Vagina (tissue), 2 donors: ENCODE measurements at regions not wholly inside any gene's neighbourhood (a gene's known extent, or its start where the extent isn't known, plus 50 kb on each side); places are given as distances from the start of the nearest gene placed in this dataset. TPM values are rescaled to one million over a fixed set of nuclear protein-coding genes. Genes with fewer than 3 reads are reported as not detected.

Source experiments
- DNase-seq, 2 donors: peaks; one replicate each; pipeline ENCODE4 v3.0.0-alpha.2; 2017; ENCODE audit errors: extremely low spot score in 2 of 2
- H3K27ac ChIP-seq: fragments of 200-600 bp; sonication (generic); one replicate; pipeline ENCODE4 v1.5.1; 2019
- H3K27me3 ChIP-seq: fragments of 200-600 bp; sonication (generic); one replicate; pipeline ENCODE4 v1.5.1; 2019
- H3K36me3 ChIP-seq, 2 donors: fragments of 200-600 bp; sonication (generic); one replicate each; pipeline ENCODE4 v1.5.1; 2017 to 2019
- H3K4me1 ChIP-seq: fragments of 200-600 bp; sonication (generic); one replicate; pipeline ENCODE4 v1.5.1; 2019
- H3K4me3 ChIP-seq, 2 donors: fragments of 200-600 bp; sonication (generic); 1 replicate in 1 of 2; 2 replicates in 1 of 2; pipeline ENCODE4 v1.5.1; 2016 to 2019
- H3K9me3 ChIP-seq: fragments of 200-600 bp; sonication (generic); one replicate; pipeline ENCODE4 v1.5.1; 2019
- CTCF ChIP-seq, 3 experiments: fragments of 450-650 bp in 2 of 3; fragments of 200-600 bp in 1 of 3; sonication (generic) in 1 of 3; IDR thresholded peaks; one replicate each; pipeline ENCODE4 v1.5.1; 2017 to 2019; ENCODE audit warnings: antibody characterized with exemption in 3 of 3, mild to moderate bottlenecking in 2 of 3, moderate library complexity in 2 of 3
- POLR2A ChIP-seq, 2 donors: fragments of 450-650 bp; IDR thresholded peaks; one replicate each; pipeline ENCODE4 v1.6.1; 2017; ENCODE audit warnings: antibody characterized with exemption in 2 of 2, mild to moderate bottlenecking in 2 of 2, moderate library complexity in 2 of 2
- POLR2AphosphoS5 ChIP-seq, 2 donors: sonication (generic); formaldehyde crosslinking; IDR thresholded peaks; one replicate each; pipeline ENCODE4 v1.9.0; 2017; ENCODE audit warnings: antibody characterized with exemption in 2 of 2, mild to moderate bottlenecking in 2 of 2, low read depth in 1 of 2; ENCODE audit not compliant: insufficient read depth in 1 of 2
- intact Hi-C: fragments of 100-400 bp; cut with DNase I; formaldehyde crosslinking; loops from one replicate; pipeline ENCODE4 v1.15.1; 2023
- small RNA-seq: library from RNA; depleted of rRNA; stranded (forward); fragments of <200 nt; gene quantifications from one replicate; pipeline ENCODE3, GENCODE V24; 2016

DNA sequence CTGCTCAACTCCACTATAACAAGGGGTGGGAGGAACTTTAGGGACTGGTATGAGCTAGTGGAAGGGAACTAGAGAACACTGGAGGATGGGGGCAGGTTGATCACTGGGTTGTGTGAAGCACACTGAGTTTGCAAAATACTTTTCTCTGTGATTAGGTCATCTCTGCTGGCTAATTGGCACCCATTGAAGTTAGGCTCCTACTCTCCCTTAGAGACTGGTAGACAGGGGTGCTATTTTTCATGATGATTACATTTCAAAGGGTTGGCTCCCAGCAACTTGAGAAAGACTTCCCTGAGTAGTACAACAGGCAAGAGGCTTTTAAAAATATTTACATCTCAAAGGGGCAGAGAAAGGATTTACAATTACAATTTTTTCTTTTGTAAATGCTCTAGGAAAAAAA, 50.4 kb upstream of the MTAP start:
- Histone ChIP-seq H3K4me1 (no peaks in the 10 kb centered on the region), H3K27ac (no peak overlapping the region), H3K36me3 (no peaks in the 10 kb centered on the region), H3K9me3 (no peaks in the 10 kb centered on the region), H3K27me3 (no peaks in the 10 kb centered on the region), H3K4me3 (no peak overlapping the region)
- TF ChIP-seq POLR2AphosphoS5 (IDR thresholded peaks at IDR 0.05; ENCODE audit: insufficient read depth in 1 of 2, low read depth in 1 of 2) (no peak), POLR2A (IDR thresholded peaks at IDR 0.05) (no peak), CTCF (IDR thresholded peaks at IDR 0.05) (no peak)
- intact Hi-C loops, result no loop called here
- no peak for DNase-seq

Small RNAs in the stretch of these regions (small RNA-seq; reads per million reads assigned to genes)
- gene RN7SL151P, result not detected
